B cell (primary cell): ENCODE measurements at regions not wholly inside any gene's neighbourhood (a gene's known extent, or its start where the extent isn't known, plus 50 kb on each side); places are given as distances from the start of the nearest gene placed in this dataset.

Experiments used
- ATAC-seq: fragments of 200-7000 bp; cut with Tn5 transposase; one replicate; pipeline ENCODE4 v1.10.0; 2021; ENCODE audit warnings: low read depth, mild to moderate bottlenecking, moderate number of reproducible peaks, moderate library complexity
- CTCF ChIA-PET: fragments of 350-600 bp; sonication (Branson Sonifier 250); formaldehyde crosslinking; loops from one replicate; lab custom pipeline; 2021; ENCODE audit warnings: antibody characterized with exemption, inconsistent platforms; lab: Charles Lee
- POLR2A ChIA-PET: fragments of 350-600 bp; sonication (Branson Sonifier 250); formaldehyde crosslinking; loops from one replicate; lab custom pipeline; 2021; ENCODE audit warnings: antibody characterized with exemption; lab: Charles Lee
- DNase-seq: peaks from one replicate; pipeline ENCODE4 v3.0.0; 2013
- H2AFZ ChIP-seq: 2 replicates; pipeline ENCODE4 v1.6.1; 2012; ENCODE audit warnings: mild to moderate bottlenecking, low read depth, low read length; ENCODE audit not compliant: insufficient read depth, poor library complexity, severe bottlenecking
- H3K27ac ChIP-seq, 2 donors: 1 replicate in 1 of 2; 2 replicates in 1 of 2; pipeline ENCODE4 v1.5.1; 2012 to 2013; ENCODE audit warnings: low read length in 2 of 2, mild to moderate bottlenecking in 2 of 2, moderate library complexity in 1 of 2
- H3K27me3 ChIP-seq, 4 experiments: fragments of 200-600 bp in 1 of 4; sonication (generic) in 1 of 4; replicated peaks in 1 of 4; 1 replicate in 2 of 4; 2 replicates in 2 of 4; pipeline versions ENCODE4 v1.6.1 to v1.7.0; 2013 to 2016; ENCODE audit warnings: low read length in 3 of 4, mild to moderate bottlenecking in 2 of 4, mixed read lengths in 1 of 4, moderate library complexity in 1 of 4; ENCODE audit not compliant: insufficient read depth in 4 of 4, control insufficient read depth in 3 of 4; ENCODE audit errors: control extremely low read depth in 1 of 4
- H3K36me3 ChIP-seq, 2 experiments: replicated peaks in 1 of 2; 1 replicate in 1 of 2; 2 replicates in 1 of 2; pipeline versions ENCODE4 v1.6.1 to v1.7.1; 2013; ENCODE audit warnings: low read length in 1 of 2; ENCODE audit not compliant: insufficient read depth in 2 of 2, control insufficient read depth in 1 of 2; ENCODE audit errors: control extremely low read depth in 1 of 2, extremely low read depth in 1 of 2
- H3K4me1 ChIP-seq, 2 donors: fragments of 200-600 bp in 1 of 2; sonication (generic) in 1 of 2; 1 replicate in 1 of 2; 2 replicates in 1 of 2; pipeline versions ENCODE4 v1.5.1 to v1.6.1; 2013 to 2017; ENCODE audit warnings: low read length in 2 of 2; ENCODE audit not compliant: control insufficient read depth in 2 of 2, insufficient read depth in 2 of 2
- H3K4me2 ChIP-seq: replicated peaks from 2 replicates; pipeline ENCODE3; 2012; ENCODE audit warnings: mild to moderate bottlenecking, low read depth, low read length; ENCODE audit not compliant: poor library complexity, severe bottlenecking
- H3K4me3 ChIP-seq, 5 experiments: fragments of 200-600 bp in 1 of 5; sonication (generic) in 1 of 5; 1 replicate in 3 of 5; 2 replicates in 2 of 5; pipeline versions ENCODE4 v1.5.1 to v1.7.0; 2011 to 2016; ENCODE audit warnings: low read length in 4 of 5, mild to moderate bottlenecking in 4 of 5, low read depth in 2 of 5, control low read depth in 1 of 5, moderate library complexity in 1 of 5; ENCODE audit not compliant: insufficient read depth in 1 of 5; ENCODE audit errors: control extremely low read depth in 1 of 5, extremely low read depth in 1 of 5
- H3K79me2 ChIP-seq: fragments of 200-600 bp; sonication (generic); one replicate; pipeline ENCODE4 v1.6.0; 2016; ENCODE audit warnings: low read length; ENCODE audit not compliant: control insufficient read depth, insufficient read depth
- H3K9ac ChIP-seq: fragments of 200-600 bp; sonication (generic); 2 replicates; pipeline ENCODE4 v1.6.1; 2017; ENCODE audit warnings: mild to moderate bottlenecking, low read length, moderate library complexity
- H3K9me3 ChIP-seq, 3 donors: one replicate each; pipeline versions ENCODE4 v1.6.1 to v1.7.1; 2013; ENCODE audit warnings: low read length in 2 of 3; ENCODE audit not compliant: control insufficient read depth in 2 of 3, insufficient read depth in 1 of 3; ENCODE audit errors: control extremely low read depth in 1 of 3
- H4K20me1 ChIP-seq: 2 replicates; pipeline ENCODE4 v1.6.0; 2012; ENCODE audit warnings: mild to moderate bottlenecking, low read length; ENCODE audit not compliant: insufficient read depth, control insufficient read depth, poor library complexity, severe bottlenecking
- H3K27ac Mint-ChIP-seq: one replicate; pipeline ENCODE4 v1.8.0; 2021; ENCODE audit warnings: mixed read lengths
- H3K27me3 Mint-ChIP-seq: one replicate; pipeline ENCODE4 v1.8.0; 2021; ENCODE audit warnings: mixed read lengths
- H3K4me1 Mint-ChIP-seq: one replicate; pipeline ENCODE4 v1.8.0; 2021; ENCODE audit warnings: mixed read lengths
- H3K4me3 Mint-ChIP-seq: one replicate; pipeline ENCODE4 v1.8.0; 2021; ENCODE audit warnings: mixed read lengths
- H3K9me3 Mint-ChIP-seq: one replicate; pipeline ENCODE4 v1.8.0; 2022; ENCODE audit warnings: mixed read lengths; ENCODE audit not compliant: insufficient read depth
- CTCF ChIP-seq: fragments of 200-600 bp; IDR thresholded peaks from one replicate; pipeline ENCODE4 v1.8.0; 2022; ENCODE audit warnings: antibody characterized with exemption, mild to moderate bottlenecking
- EZH2 ChIP-seq: IDR thresholded peaks from 2 replicates; pipeline ENCODE4 v1.6.1; 2012; ENCODE audit warnings: borderline replicate concordance, low read depth, mild to moderate bottlenecking, moderate library complexity, low read length; ENCODE audit not compliant: insufficient read depth, poor library complexity, severe bottlenecking
- WGBS: methylation state at CpG from one replicate; pipeline ENCODE4 v1.1.5; 2013; ENCODE audit warnings: missing lambda C conversion rate; ENCODE audit not compliant: insufficient coverage; 5-methylcytosine and 5-hydroxymethylcytosine counted together
- intact Hi-C: fragments of 100-400 bp; cut with micrococcal nuclease; formaldehyde crosslinking; loops from one replicate; pipeline ENCODE4 v1.10.0; 2022

- no peak overlapping the region for H3K9ac ChIP-seq
- CTCF ChIA-PET = interaction anchor here (0.8 kb wide), 1 partner anchor 12 kb away, joined by 3 read pairs; no protein-coding TSS in a partner anchor
- no peak for ATAC-seq
- Mint-ChIP-seq H3K27ac (no peak overlapping the region), H3K4me1 (no peaks in the 10 kb centered on the region), H3K4me3 (no peak overlapping the region), H3K27me3 (peaks cover 11% of the 10 kb centered on the region), H3K9me3 (no peaks in the 10 kb centered on the region)
- intact Hi-C loops = no loop called here
- no peak for DNase-seq
- no peak overlapping the region for H3K27ac ChIP-seq
- H2AFZ ChIP-seq = no peak overlapping the region
- POLR2A ChIA-PET = no interaction called here
- no peaks in the 10 kb centered on the region for H3K36me3 ChIP-seq
- WGBS = 100% methylated on average over 2 of the region's 2 CpGs
- peaks cover 0 to 11% (median 0%) of the 10 kb centered on the region in 4 experiments for H3K27me3 ChIP-seq
- no peak for TF ChIP-seq EZH2
- TF ChIP-seq CTCF = no peak
- H3K79me2 ChIP-seq = no peaks in the 10 kb centered on the region
- no peaks in the 10 kb centered on the region for H4K20me1 ChIP-seq
- no peaks in the 10 kb centered on the region for H3K9me3 ChIP-seq
- H3K4me3 ChIP-seq = no peak overlapping the region
- no peaks in the 10 kb centered on the region for H3K4me1 ChIP-seq
- H3K4me2 ChIP-seq = no peak overlapping the region
Measured at GRCh38 chr7:108629651-108630400, 60.2 kb downstream of the DNAJB9 start.

GRCh38 chr7:108634036-108634435 is 64.4 kb downstream of the DNAJB9 start:
- intact Hi-C loops = no loop called here
- no CpG with 5 or more reads among the region's 2 CpGs for WGBS

More at GRCh38 chr7:108634036-108634435, 64.4 kb downstream of the DNAJB9 start:
- no peaks in the 10 kb centered on the region for H3K4me1 ChIP-seq
- H2AFZ ChIP-seq = no peak overlapping the region
- no peaks in the 10 kb centered on the region for H3K9me3 Mint-ChIP-seq
- no peak for TF ChIP-seq CTCF
- TF ChIP-seq EZH2 = no peak
- no peaks in the 10 kb centered on the region for H3K79me2 ChIP-seq
- no peaks in the 10 kb centered on the region for H3K4me1 Mint-ChIP-seq
- no peak overlapping the region for H3K4me2 ChIP-seq
- H3K27ac ChIP-seq = no peak overlapping the region
- ATAC-seq (no peak), DNase-seq (no peak)
- H3K27me3 ChIP-seq = peaks cover 0 to 3% (median 0%) of the 10 kb centered on the region in 4 experiments
- H3K4me3 ChIP-seq = no peak overlapping the region
- ChIA-PET POLR2A (no interaction called here), CTCF (no interaction called here)
- no peaks in the 10 kb centered on the region for H3K36me3 ChIP-seq
- H3K27ac Mint-ChIP-seq = no peak overlapping the region
- peaks cover 11% of the 10 kb centered on the region for H3K27me3 Mint-ChIP-seq
- no peaks in the 10 kb centered on the region for H4K20me1 ChIP-seq
- no peak overlapping the region for H3K4me3 Mint-ChIP-seq
- H3K9ac ChIP-seq = no peak overlapping the region
- H3K9me3 ChIP-seq = no peaks in the 10 kb centered on the region
